ENCODE measurements at regions not wholly inside any gene's neighbourhood (a gene's known extent, or its start where the extent isn't known, plus 50 kb on each side); places are given as distances from the start of the nearest gene placed in this dataset.

DNA sequence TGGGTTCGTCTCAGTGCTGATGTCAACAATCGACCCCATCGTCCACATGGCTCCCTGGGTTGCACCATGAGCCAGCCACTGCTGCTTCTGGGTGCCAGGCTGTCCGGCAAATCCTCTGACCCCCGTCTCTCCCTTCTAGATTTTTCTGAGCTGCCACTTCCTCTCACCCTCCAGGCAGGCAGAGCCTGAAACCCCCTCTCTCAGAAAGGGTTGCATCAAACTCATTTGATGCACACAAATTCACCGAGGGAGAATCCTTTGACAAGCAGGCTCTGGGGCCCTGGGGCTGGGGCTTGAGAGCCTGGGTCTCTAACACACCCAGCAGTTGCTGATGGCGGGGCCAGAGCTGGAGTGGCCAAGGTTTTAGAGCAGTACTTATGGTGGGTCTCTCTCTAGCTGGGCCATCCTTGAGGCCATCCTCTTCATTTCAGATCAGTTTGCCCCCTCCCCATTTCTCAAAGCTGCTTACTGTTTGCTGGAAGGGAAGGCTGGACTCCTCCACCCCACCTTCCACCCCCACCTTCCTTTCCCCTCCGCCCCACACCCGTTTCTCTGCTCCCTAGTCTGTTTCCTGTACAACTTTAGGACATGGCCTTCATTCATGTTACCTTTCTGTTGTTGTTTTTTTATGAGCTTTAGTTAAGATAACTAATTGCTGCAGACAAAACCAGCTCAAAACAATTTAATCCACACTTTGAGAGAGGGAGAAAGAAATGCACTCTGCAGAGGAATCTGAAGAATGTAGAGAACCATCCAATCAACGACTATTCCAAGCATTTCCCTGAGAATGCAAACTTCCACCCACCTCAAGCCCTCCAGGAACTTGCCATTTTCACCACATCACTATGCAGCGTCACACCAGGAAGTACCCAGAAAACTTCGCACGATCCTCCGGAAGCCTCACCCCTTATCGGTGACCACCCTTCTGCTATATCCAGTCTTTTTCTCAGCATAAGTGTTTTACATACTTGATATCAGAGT is 69.5 kb downstream of the ARL4C start (continued):
- TF ChIP-seq SIN3A (IDR thresholded peaks at IDR 0.05; ENCODE audit: low read depth) (no peak), CEBPB (IDR thresholded peaks at IDR 0.05; ENCODE audit: low read depth) (no peak)

DNA sequence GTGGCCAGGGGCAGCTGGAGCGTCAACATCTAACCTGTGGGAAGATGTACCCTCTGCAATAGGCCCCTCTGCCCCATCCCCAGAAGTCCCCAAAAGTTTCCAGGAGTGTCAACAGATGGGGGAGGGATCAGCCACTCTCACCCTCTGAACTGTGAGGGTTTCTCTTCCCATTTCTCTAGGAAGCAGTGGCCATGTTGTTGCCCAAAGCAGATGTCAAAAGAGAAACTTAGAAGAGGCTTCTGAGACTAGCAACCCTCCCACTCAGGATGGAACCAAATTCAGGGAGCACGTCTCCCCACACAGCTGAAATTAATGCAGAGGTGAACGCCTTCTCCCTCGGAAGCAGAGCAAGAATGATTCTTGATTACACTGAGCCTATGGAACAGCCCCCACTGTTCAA is 70.3 kb downstream of the ARL4C start:
- Histone ChIP-seq H4K20me1 (ENCODE audit: insufficient read depth) (no peaks in the 10 kb centered on the region), H3K27ac (ENCODE audit: low read depth, low read length) (no peak overlapping the region), H3K27me3 (ENCODE audit: insufficient read depth, low read length) (no peaks in the 10 kb centered on the region), H3K9ac (ENCODE audit: low read length) (no peak overlapping the region), H3K4me2 (ENCODE audit: low read length) (no peak overlapping the region), H3K4me1 (ENCODE audit: control insufficient read depth in 1 of 2, insufficient read depth in 2 of 2, low read length in 2 of 2) (peaks cover 22 to 56% of the 10 kb centered on the region in 2 experiments), H3K36me3 (ENCODE audit: control insufficient read depth in 1 of 2, insufficient read depth in 2 of 2, low read length in 2 of 2) (no peaks in the 10 kb centered on the region), H3K9me3 (ENCODE audit: control insufficient read depth in 1 of 2, insufficient read depth in 1 of 2, low read depth in 1 of 2, low read length in 2 of 2) (no peaks in the 10 kb centered on the region), H3K79me2 (ENCODE audit: insufficient read depth, low read length) (no peaks in the 10 kb centered on the region), H2AFZ (ENCODE audit: low read depth, low read length, poor library complexity, severe bottlenecking) (no peak overlapping the region), H3K9me2 (ENCODE audit: insufficient read depth) (no peaks in the 10 kb centered on the region), H3K4me3 (replicated peaks in 1 of 2; ENCODE audit: low read depth in 1 of 2, low read length in 2 of 2) (no peak overlapping the region)
- ChIA-PET RAD21 (ENCODE audit: low non-redundant PET in 1 of 2, low total read pairs in 2 of 2, uncharacterized antibody in 2 of 2, unreplicated experiment in 2 of 2) (no interaction called here), POLR2A (no interaction called here), CTCF (no interaction called here)
- no peak for DNase-seq (ENCODE audit: low read depth, low spot score)
- BruUV-seq (replicated peaks) = no TSS peak
- TF ChIP-seq POLR2A (IDR thresholded peaks at IDR 0.05; ENCODE audit: borderline replicate concordance, extremely low read depth, insufficient read depth, insufficient read length) (no peak), YY1 (IDR thresholded peaks at IDR 0.05; ENCODE audit: extremely low read depth, insufficient replicate concordance, low read depth, low read length) (no peak), SIN3A (IDR thresholded peaks at IDR 0.05; ENCODE audit: low read depth) (no peak), SP1 (IDR thresholded peaks at IDR 0.05; ENCODE audit: low read depth) (no peak)
- TF ChIP-seq, protein P1, sequence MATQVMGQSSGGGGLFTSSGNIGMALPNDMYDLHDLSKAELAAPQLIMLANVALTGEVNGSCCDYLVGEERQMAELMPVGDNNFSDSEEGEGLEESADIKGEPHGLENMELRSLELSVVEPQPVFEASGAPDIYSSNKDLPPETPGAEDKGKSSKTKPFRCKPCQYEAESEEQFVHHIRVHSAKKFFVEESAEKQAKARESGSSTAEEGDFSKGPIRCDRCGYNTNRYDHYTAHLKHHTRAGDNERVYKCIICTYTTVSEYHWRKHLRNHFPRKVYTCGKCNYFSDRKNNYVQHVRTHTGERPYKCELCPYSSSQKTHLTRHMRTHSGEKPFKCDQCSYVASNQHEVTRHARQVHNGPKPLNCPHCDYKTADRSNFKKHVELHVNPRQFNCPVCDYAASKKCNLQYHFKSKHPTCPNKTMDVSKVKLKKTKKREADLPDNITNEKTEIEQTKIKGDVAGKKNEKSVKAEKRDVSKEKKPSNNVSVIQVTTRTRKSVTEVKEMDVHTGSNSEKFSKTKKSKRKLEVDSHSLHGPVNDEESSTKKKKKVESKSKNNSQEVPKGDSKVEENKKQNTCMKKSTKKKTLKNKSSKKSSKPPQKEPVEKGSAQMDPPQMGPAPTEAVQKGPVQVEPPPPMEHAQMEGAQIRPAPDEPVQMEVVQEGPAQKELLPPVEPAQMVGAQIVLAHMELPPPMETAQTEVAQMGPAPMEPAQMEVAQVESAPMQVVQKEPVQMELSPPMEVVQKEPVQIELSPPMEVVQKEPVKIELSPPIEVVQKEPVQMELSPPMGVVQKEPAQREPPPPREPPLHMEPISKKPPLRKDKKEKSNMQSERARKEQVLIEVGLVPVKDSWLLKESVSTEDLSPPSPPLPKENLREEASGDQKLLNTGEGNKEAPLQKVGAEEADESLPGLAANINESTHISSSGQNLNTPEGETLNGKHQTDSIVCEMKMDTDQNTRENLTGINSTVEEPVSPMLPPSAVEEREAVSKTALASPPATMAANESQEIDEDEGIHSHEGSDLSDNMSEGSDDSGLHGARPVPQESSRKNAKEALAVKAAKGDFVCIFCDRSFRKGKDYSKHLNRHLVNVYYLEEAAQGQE (IDR thresholded peaks at IDR 0.05; ENCODE audit: low read depth) = no peak
- TF ChIP-seq, protein P2, sequence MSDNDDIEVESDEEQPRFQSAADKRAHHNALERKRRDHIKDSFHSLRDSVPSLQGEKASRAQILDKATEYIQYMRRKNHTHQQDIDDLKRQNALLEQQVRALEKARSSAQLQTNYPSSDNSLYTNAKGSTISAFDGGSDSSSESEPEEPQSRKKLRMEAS (IDR thresholded peaks at IDR 0.05) = no peak
- ATAC-seq = no peak
- intact Hi-C loops (cut with micrococcal nuclease) = loop anchor here (10.0 kb wide), 1 partner anchor 292 kb away; no protein-coding TSS in a partner anchor

All from HCT116 (cell line).